PFSK-1 (cell line): ENCODE measurements at regions not wholly inside any gene's neighbourhood (a gene's known extent, or its start where the extent isn't known, plus 50 kb on each side); places are given as distances from the start of the nearest gene placed in this dataset.

Experiments
- FOXP2 ChIP-seq: optimal IDR thresholded peaks from 2 replicates; pipeline ENCODE3; 2011; ENCODE audit warnings: borderline replicate concordance, control low read depth, inconsistent platforms; ENCODE audit not compliant: insufficient read depth; ENCODE audit errors: extremely low read length, extremely low read depth
- POLR2AphosphoS5 ChIP-seq: IDR thresholded peaks from 2 replicates; pipeline ENCODE4 v1.6.1; 2012; ENCODE audit warnings: low read depth, mild to moderate bottlenecking, control low read depth, low read length, moderate library complexity
- REST ChIP-seq, 2 experiments: IDR thresholded peaks; 2 replicates each; pipeline versions ENCODE4 v1.6.1 to v1.8.0; 2011 to 2012; ENCODE audit warnings: low read depth in 2 of 2, low read length in 2 of 2, control low read depth in 1 of 2, inconsistent platforms in 1 of 2, mild to moderate bottlenecking in 1 of 2, moderate library complexity in 1 of 2; ENCODE audit not compliant: insufficient read depth in 1 of 2
- SIN3A ChIP-seq: IDR thresholded peaks from 2 replicates; pipeline ENCODE4 v1.6.1; 2012; ENCODE audit warnings: mild to moderate bottlenecking, low read length, moderate library complexity, borderline replicate concordance; ENCODE audit not compliant: insufficient read depth
- TAF1 ChIP-seq: IDR thresholded peaks from 2 replicates; pipeline ENCODE4 v1.6.1; 2012; ENCODE audit warnings: low read length, control low read depth, borderline replicate concordance; ENCODE audit not compliant: insufficient read depth

- no peak for TF ChIP-seq REST (IDR thresholded peaks at IDR 0.05; ENCODE audit: insufficient read depth in 1 of 2, low read depth in 2 of 2, low read length in 2 of 2)
- no peak for TF ChIP-seq SIN3A
- no peak for TF ChIP-seq TAF1
- TF ChIP-seq POLR2AphosphoS5, result no peak
- no peak for TF ChIP-seq FOXP2
These were observed 545.8 kb downstream of the EBF1 start for GRCh38 chr5:158553962-158554336.

- no peak for TF ChIP-seq FOXP2
These were observed 546.3 kb downstream of the EBF1 start for GRCh38 chr5:158553195-158553961.

- no peak for TF ChIP-seq REST (IDR thresholded peaks at IDR 0.05; ENCODE audit: insufficient read depth in 1 of 2, low read depth in 2 of 2, low read length in 2 of 2)
- TF ChIP-seq SIN3A, result no peak
- TF ChIP-seq TAF1, result no peak
- no peak for TF ChIP-seq FOXP2
- TF ChIP-seq POLR2AphosphoS5, result no peak
These were observed 547.5 kb downstream of the EBF1 start for GRCh38 chr5:158552241-158552640.

- TF ChIP-seq TAF1, result no peak
- no peak for TF ChIP-seq SIN3A
- TF ChIP-seq REST (IDR thresholded peaks at IDR 0.05; ENCODE audit: insufficient read depth in 1 of 2, low read depth in 2 of 2, low read length in 2 of 2), result no peak
- no peak for TF ChIP-seq POLR2AphosphoS5
- no peak for TF ChIP-seq FOXP2
These were observed 550.4 kb downstream of the EBF1 start for GRCh38 chr5:158549311-158549710.

- TF ChIP-seq POLR2AphosphoS5, result no peak
- no peak for TF ChIP-seq FOXP2
- no peak for TF ChIP-seq TAF1
These were observed 553.0 kb downstream of the EBF1 start for GRCh38 chr5:158546748-158547147.

- TF ChIP-seq POLR2AphosphoS5 (no peak), REST (IDR thresholded peaks at IDR 0.05; ENCODE audit: insufficient read depth in 1 of 2, low read depth in 2 of 2, low read length in 2 of 2) (no peak)
These were observed 553.7 kb downstream of the EBF1 start for GRCh38 chr5:158545949-158546530.
